ENCODE measurements at regions not wholly inside any gene's neighbourhood (a gene's known extent, or its start where the extent isn't known, plus 50 kb on each side); places are given as distances from the start of the nearest gene placed in this dataset.

GRCh38 chr12:24113701-24114100 lies 164.2 kb upstream of the SOX5 start:
- no peak for DNase-seq (ENCODE audit: extremely low read depth, low read depth, low spot score)

- DNase-seq (ENCODE audit: extremely low read depth, low read depth, low spot score) = no peak
These were observed 162.1 kb upstream of the SOX5 start for GRCh38 chr12:24111616-24112015.

GRCh38 chr12:24111086-24111485 lies 161.6 kb upstream of the SOX5 start:
- DNase-seq (ENCODE audit: extremely low read depth, low read depth, low spot score) = no peak

- no peak for DNase-seq (ENCODE audit: extremely low read depth, low read depth, low spot score)
These were observed 160.0 kb upstream of the SOX5 start for GRCh38 chr12:24109381-24110039.

- no peak for DNase-seq (ENCODE audit: extremely low read depth, low read depth, low spot score)
These were observed 153.2 kb upstream of the SOX5 start for GRCh38 chr12:24102676-24103075.

GRCh38 chr12:24099576-24099975 lies 150.1 kb upstream of the SOX5 start:
- no peak for DNase-seq (ENCODE audit: extremely low read depth, low read depth, low spot score)

- no peak for DNase-seq (ENCODE audit: extremely low read depth, low read depth, low spot score)
These were observed 145.8 kb upstream of the SOX5 start for GRCh38 chr12:24095245-24095644.

- DNase-seq (ENCODE audit: extremely low read depth, low read depth, low spot score) = no peak
These were observed 140.0 kb upstream of the SOX5 start for GRCh38 chr12:24089510-24089890.

GRCh38 chr12:24088751-24089509 lies 139.5 kb upstream of the SOX5 start:
- DNase-seq (ENCODE audit: extremely low read depth, low read depth, low spot score) = no peak

- no peak for DNase-seq (ENCODE audit: extremely low read depth, low read depth, low spot score)
These were observed 137.8 kb upstream of the SOX5 start for GRCh38 chr12:24087294-24087693.

- no peak for DNase-seq (ENCODE audit: extremely low read depth, low read depth, low spot score)
These were observed 135.3 kb upstream of the SOX5 start for GRCh38 chr12:24084800-24085199.

- no peak for DNase-seq (ENCODE audit: extremely low read depth, low read depth, low spot score)
These were observed 134.4 kb upstream of the SOX5 start for GRCh38 chr12:24083838-24084237.

GRCh38 chr12:24081606-24082005 lies 132.1 kb upstream of the SOX5 start:
- DNase-seq (ENCODE audit: extremely low read depth, low read depth, low spot score) = no peak

- DNase-seq (ENCODE audit: extremely low read depth, low read depth, low spot score) = no peak
These were observed 131.6 kb upstream of the SOX5 start for GRCh38 chr12:24081092-24081529.

- no peak for DNase-seq (ENCODE audit: extremely low read depth, low read depth, low spot score)
These were observed 131.0 kb upstream of the SOX5 start for GRCh38 chr12:24080465-24080864.

- no peak for DNase-seq (ENCODE audit: extremely low read depth, low read depth, low spot score)
These were observed 129.6 kb upstream of the SOX5 start for GRCh38 chr12:24079083-24079482.

- DNase-seq (ENCODE audit: extremely low read depth, low read depth, low spot score) = no peak
These were observed 128.9 kb upstream of the SOX5 start for GRCh38 chr12:24078318-24078765.

GRCh38 chr12:24077161-24077560 lies 127.7 kb upstream of the SOX5 start:
- no peak for DNase-seq (ENCODE audit: extremely low read depth, low read depth, low spot score)

- DNase-seq (ENCODE audit: extremely low read depth, low read depth, low spot score) = no peak
These were observed 126.2 kb upstream of the SOX5 start for GRCh38 chr12:24075650-24076049.

GRCh38 chr12:24073170-24073810 lies 123.8 kb upstream of the SOX5 start:
- DNase-seq (ENCODE audit: extremely low read depth, low read depth, low spot score) = no peak

GRCh38 chr12:24072302-24072701 lies 122.8 kb upstream of the SOX5 start:
- DNase-seq (ENCODE audit: extremely low read depth, low read depth, low spot score) = no peak

- DNase-seq (ENCODE audit: extremely low read depth, low read depth, low spot score) = no peak
These were observed 122.4 kb upstream of the SOX5 start for GRCh38 chr12:24071842-24072241.

All from glomerular endothelial cell (primary cell).